Mesodermal cell (in vitro differentiated cells): ENCODE measurements at regions not wholly inside any gene's neighbourhood (a gene's known extent, or its start where the extent isn't known, plus 50 kb on each side); places are given as distances from the start of the nearest gene placed in this dataset.

Experiments used
- H3K27ac ChIP-seq: 2 replicates; pipeline ENCODE4 v1.7.0; 2013; ENCODE audit warnings: mild to moderate bottlenecking, low read depth, low read length, moderate library complexity; ENCODE audit not compliant: severe bottlenecking
- H3K36me3 ChIP-seq: 2 replicates; pipeline ENCODE4 v1.7.1; 2013; ENCODE audit warnings: mild to moderate bottlenecking, low read length, moderate library complexity; ENCODE audit not compliant: control insufficient read depth, insufficient read depth
- H3K4me1 ChIP-seq: one replicate; pipeline ENCODE4 v1.7.1; 2013; ENCODE audit warnings: mild to moderate bottlenecking, low read length; ENCODE audit not compliant: insufficient read depth, control insufficient read depth, poor library complexity, severe bottlenecking
- H3K4me3 ChIP-seq: 2 replicates; pipeline ENCODE4 v1.7.0; 2013; ENCODE audit warnings: low read length, control low read depth, mild to moderate bottlenecking; ENCODE audit not compliant: insufficient read depth, poor library complexity, severe bottlenecking; ENCODE audit errors: extremely low read depth
- H3K9me3 ChIP-seq: 2 replicates; pipeline ENCODE4 v1.7.1; 2013; ENCODE audit warnings: mild to moderate bottlenecking, low read length, moderate library complexity; ENCODE audit not compliant: control insufficient read depth
- WGBS, 2 experiments: methylation state at CpG; one replicate each; pipeline ENCODE4 v1.1.5; 2013; ENCODE audit warnings: missing lambda C conversion rate in 2 of 2; ENCODE audit not compliant: insufficient coverage in 2 of 2; 5-methylcytosine and 5-hydroxymethylcytosine counted together

- 81 to 89% methylated on average over 3 to 5 of the region's 5 CpGs for WGBS, 2 experiments
- Histone ChIP-seq H3K4me1 (no peaks in the 10 kb centered on the region), H3K9me3 (no peaks in the 10 kb centered on the region), H3K36me3 (no peaks in the 10 kb centered on the region), H3K4me3 (no peak overlapping the region), H3K27ac (no peak overlapping the region)
Measured at GRCh38 chr4:125961626-125962025, 646.9 kb downstream of the FAT4 start.

DNA sequence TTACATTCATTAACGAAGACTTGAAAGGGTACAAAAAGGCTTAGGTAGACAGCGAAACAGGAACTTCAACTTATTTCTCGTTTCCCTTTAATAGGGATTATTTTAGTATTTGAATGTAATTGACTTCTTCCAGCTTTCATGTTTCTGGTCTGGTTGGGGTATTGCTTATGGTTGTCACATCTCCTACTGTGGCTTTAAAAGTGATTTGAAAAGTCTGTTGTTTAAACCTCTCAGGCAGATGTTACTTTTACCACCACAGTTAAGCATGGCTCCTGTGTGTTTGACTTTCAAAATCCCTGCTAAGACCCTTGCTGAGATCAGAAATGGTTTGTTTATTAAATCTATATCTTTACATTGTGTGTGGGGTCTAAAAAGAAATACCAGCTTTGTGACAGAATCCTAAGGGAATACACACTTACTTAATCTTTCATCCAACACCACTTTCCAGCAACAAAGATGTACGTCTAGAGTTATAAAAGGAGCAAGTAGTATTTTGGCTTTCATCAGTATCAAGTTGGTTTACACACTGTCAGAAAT is 661.2 kb downstream of the FAT4 start:
- no CpG with 5 or more reads among the region's 4 CpGs for WGBS, 2 experiments
- no peaks in the 10 kb centered on the region for H3K36me3 ChIP-seq
- H3K4me1 ChIP-seq, result no peaks in the 10 kb centered on the region
- no peak overlapping the region for H3K27ac ChIP-seq
- no peak overlapping the region for H3K4me3 ChIP-seq
- no peaks in the 10 kb centered on the region for H3K9me3 ChIP-seq

DNA sequence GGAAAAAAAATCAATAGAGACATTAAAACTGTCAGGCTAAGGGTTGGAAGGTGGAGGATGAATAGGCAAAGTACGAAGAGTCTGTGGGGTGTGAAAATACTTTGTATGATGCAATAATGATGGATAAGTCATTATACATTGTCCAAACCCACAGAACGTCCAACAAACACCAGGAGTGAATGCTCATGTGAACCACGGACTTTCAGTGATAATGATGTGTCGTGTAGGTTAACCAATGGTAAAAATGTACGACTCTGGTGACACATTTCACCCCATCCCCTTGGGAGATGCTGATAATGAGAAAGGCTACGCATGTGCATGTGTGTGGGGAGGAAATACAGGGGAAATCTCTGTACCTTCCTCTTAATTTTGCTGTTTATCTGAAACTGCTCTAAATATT is 665.2 kb downstream of the FAT4 start:
- Histone ChIP-seq H3K4me1 (no peaks in the 10 kb centered on the region), H3K36me3 (no peaks in the 10 kb centered on the region), H3K9me3 (no peaks in the 10 kb centered on the region), H3K4me3 (no peak overlapping the region), H3K27ac (no peak overlapping the region)
- 100% methylated on average over 2 of the region's 6 CpGs; no CpG with 5 or more reads in 1 of the 2 experiments for WGBS, 2 experiments

DNA sequence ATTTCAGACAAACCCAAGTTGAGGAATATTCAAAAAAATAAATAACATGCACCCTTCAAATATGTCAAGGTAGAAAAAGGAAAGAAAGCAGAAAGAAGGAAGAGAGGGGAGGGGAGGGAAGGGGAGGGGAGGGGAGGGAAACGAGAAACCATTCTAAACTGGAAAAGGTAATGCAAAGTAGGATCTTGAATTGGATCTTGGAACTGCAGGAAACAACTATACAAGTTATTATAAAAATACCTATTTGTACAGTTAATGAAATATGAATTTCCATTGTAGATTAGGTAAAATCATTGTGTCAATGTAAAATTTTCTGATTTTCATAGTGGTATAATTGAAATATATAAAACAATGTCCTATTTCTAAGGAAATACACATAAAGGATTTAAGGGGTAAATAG is 668.4 kb downstream of the FAT4 start:
- Histone ChIP-seq H3K9me3 (no peaks in the 10 kb centered on the region), H3K27ac (no peak overlapping the region), H3K36me3 (no peaks in the 10 kb centered on the region), H3K4me3 (no peak overlapping the region), H3K4me1 (peaks cover 5% of the 10 kb centered on the region)
- WGBS, 2 experiments, result no CpG with 5 or more reads among the region's 1 CpG

- H3K36me3 ChIP-seq, result no peaks in the 10 kb centered on the region
- WGBS, 2 experiments, result 25 to 53% methylated on average over 2 of the region's 3 CpGs
- H3K4me1 ChIP-seq, result peaks cover 5% of the 10 kb centered on the region
- no peak overlapping the region for H3K4me3 ChIP-seq
- no peaks in the 10 kb centered on the region for H3K9me3 ChIP-seq
- peak overlapping the region; percentile 50 for H3K27ac ChIP-seq
Measured at GRCh38 chr4:125985856-125986255, 671.1 kb downstream of the FAT4 start.

- H3K4me3 ChIP-seq, result no peak overlapping the region
- no peaks in the 10 kb centered on the region for H3K9me3 ChIP-seq
- H3K27ac ChIP-seq, result no peak overlapping the region
- peaks cover 5% of the 10 kb centered on the region for H3K4me1 ChIP-seq
- WGBS, 2 experiments, result 95 to 100% methylated on average over 4 to 6 of the region's 7 CpGs
- H3K36me3 ChIP-seq, result no peaks in the 10 kb centered on the region
Measured at GRCh38 chr4:125986307-125986706, 671.6 kb downstream of the FAT4 start.

DNA sequence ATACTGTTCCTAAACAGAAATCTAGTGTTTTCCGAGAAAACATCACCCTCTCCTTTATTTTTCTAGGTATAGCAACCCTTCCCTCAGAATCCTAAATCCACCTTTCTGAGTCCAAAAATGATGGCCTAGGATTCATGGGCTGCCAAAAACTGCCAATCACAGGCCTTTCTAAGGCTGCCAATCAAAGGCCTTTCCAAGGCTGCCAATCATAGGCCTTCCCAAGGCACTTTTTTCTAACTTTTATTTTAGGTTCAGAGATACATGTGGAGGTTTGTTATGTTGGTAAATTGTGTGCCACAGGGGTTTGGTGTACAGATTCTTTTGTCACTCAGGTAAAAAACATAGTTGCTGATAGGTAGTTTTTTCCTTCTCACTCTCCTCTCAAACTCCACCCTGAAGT is 673.7 kb downstream of the FAT4 start:
- 89 to 100% methylated on average over 1 of the region's 1 CpG for WGBS, 2 experiments
- peaks cover 5% of the 10 kb centered on the region for H3K4me1 ChIP-seq
- no peak overlapping the region for H3K4me3 ChIP-seq
- no peak overlapping the region for H3K27ac ChIP-seq
- H3K9me3 ChIP-seq, result no peaks in the 10 kb centered on the region
- no peaks in the 10 kb centered on the region for H3K36me3 ChIP-seq

DNA sequence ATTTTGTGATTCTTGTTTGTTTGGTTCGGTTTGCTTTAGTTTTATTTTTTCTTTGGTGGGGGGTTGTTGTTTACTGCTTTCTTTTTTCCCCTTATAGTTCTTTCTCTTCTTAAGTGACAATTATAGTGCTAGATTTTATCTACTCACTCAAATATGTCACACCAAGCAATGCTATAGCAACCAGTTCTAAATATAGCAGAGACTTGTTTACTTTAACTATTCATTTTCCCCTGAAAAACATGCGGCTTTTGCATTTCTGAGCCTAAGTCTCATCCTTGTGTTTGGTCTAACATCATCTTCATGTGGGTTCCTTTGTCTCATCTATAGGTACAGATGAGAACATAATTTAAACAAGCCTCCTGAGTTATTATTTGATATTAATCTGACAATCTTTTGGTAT is 676.6 kb downstream of the FAT4 start:
- Histone ChIP-seq H3K4me3 (no peak overlapping the region), H3K9me3 (no peaks in the 10 kb centered on the region), H3K27ac (peak overlapping the region; percentile 10), H3K4me1 (no peaks in the 10 kb centered on the region), H3K36me3 (no peaks in the 10 kb centered on the region)
- no CpG with 5 or more reads among the region's 2 CpGs for WGBS, 2 experiments

DNA sequence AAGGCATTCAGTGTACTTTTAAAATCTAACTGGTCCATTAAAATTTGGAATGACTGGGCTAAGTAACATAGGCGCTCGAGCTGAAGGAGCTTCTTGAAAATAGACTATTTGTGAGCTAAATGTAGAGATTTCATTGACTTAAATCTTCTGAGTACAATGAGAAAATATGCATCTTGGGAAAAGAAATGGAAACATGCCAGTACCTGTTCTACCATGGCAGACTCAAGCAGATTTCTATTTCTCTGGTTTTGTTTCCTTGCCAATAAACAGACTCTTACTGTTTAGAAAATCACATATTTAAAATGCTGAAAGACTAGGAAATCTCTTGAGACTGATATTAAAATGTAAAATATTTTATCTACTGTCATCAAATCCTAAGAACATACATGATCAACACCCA is 678.1 kb downstream of the FAT4 start:
- no peak overlapping the region for H3K27ac ChIP-seq
- WGBS, 2 experiments, result 100% methylated on average over 2 of the region's 2 CpGs; no CpG with 5 or more reads in 1 of the 2 experiments
- no peaks in the 10 kb centered on the region for H3K36me3 ChIP-seq
- H3K9me3 ChIP-seq, result no peaks in the 10 kb centered on the region
- no peaks in the 10 kb centered on the region for H3K4me1 ChIP-seq
- no peak overlapping the region for H3K4me3 ChIP-seq

GRCh38 chr4:125994024-125994423 is 679.3 kb downstream of the FAT4 start:
- Histone ChIP-seq H3K36me3 (no peaks in the 10 kb centered on the region), H3K9me3 (no peaks in the 10 kb centered on the region), H3K4me3 (no peak overlapping the region), H3K27ac (no peak overlapping the region), H3K4me1 (no peaks in the 10 kb centered on the region)
- WGBS, 2 experiments, result 84 to 91% methylated on average over 4 to 5 of the region's 9 CpGs

DNA sequence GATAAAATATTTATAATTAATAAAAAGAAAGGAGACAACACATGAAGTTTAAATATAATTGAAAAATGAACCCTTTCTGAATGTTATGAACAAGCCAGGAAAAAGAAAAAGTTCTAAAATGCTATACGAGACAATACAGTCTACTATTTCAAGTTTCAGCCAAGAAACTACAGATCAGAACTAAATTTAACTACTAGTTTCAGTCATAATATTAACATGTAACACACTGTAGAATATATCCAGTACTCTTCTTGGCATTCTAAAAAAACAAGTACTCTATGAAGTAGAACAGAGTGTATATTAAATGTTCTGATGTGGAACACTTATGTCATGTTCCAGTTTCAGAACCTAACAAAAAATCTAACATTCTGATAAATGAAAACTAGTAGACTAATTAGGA is 679.7 kb downstream of the FAT4 start:
- H3K27ac ChIP-seq, result no peak overlapping the region
- H3K9me3 ChIP-seq, result no peaks in the 10 kb centered on the region
- H3K36me3 ChIP-seq, result no peaks in the 10 kb centered on the region
- H3K4me1 ChIP-seq, result no peaks in the 10 kb centered on the region
- no peak overlapping the region for H3K4me3 ChIP-seq
- WGBS, 2 experiments, result no CpG with 5 or more reads among the region's 1 CpG
